ENCODE measurements at regions not wholly inside any gene's neighbourhood (a gene's known extent, or its start where the extent isn't known, plus 50 kb on each side); places are given as distances from the start of the nearest gene placed in this dataset.

- no peak overlapping the region for H3K4me3 ChIP-seq
- intact Hi-C loops (cut with DNase I) = no loop called here
- no peak overlapping the region for H3K27ac ChIP-seq
- 93% methylated on average over 2 of the region's 2 CpGs for WGBS
- H3K27me3 ChIP-seq (replicated peaks; ENCODE audit: insufficient read depth) = no peaks in the 10 kb centered on the region
- H3K36me3 ChIP-seq = no peaks in the 10 kb centered on the region
- no peaks in the 10 kb centered on the region for H3K9me3 ChIP-seq
- TF ChIP-seq POLR2AphosphoS5 (IDR thresholded peaks at IDR 0.05) (no peak), POLR2A (IDR thresholded peaks at IDR 0.05) (no peak)
- TF ChIP-seq, protein P1, sequence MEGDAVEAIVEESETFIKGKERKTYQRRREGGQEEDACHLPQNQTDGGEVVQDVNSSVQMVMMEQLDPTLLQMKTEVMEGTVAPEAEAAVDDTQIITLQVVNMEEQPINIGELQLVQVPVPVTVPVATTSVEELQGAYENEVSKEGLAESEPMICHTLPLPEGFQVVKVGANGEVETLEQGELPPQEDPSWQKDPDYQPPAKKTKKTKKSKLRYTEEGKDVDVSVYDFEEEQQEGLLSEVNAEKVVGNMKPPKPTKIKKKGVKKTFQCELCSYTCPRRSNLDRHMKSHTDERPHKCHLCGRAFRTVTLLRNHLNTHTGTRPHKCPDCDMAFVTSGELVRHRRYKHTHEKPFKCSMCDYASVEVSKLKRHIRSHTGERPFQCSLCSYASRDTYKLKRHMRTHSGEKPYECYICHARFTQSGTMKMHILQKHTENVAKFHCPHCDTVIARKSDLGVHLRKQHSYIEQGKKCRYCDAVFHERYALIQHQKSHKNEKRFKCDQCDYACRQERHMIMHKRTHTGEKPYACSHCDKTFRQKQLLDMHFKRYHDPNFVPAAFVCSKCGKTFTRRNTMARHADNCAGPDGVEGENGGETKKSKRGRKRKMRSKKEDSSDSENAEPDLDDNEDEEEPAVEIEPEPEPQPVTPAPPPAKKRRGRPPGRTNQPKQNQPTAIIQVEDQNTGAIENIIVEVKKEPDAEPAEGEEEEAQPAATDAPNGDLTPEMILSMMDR (IDR thresholded peaks at IDR 0.05) = no peak
- DNase-seq (ENCODE audit: low spot score) = no peak
- no peaks in the 10 kb centered on the region for H3K4me1 ChIP-seq (replicated peaks)
These were observed 152.5 kb downstream of the ICOS start for GRCh38 chr2:204089105-204089504.

DNA sequence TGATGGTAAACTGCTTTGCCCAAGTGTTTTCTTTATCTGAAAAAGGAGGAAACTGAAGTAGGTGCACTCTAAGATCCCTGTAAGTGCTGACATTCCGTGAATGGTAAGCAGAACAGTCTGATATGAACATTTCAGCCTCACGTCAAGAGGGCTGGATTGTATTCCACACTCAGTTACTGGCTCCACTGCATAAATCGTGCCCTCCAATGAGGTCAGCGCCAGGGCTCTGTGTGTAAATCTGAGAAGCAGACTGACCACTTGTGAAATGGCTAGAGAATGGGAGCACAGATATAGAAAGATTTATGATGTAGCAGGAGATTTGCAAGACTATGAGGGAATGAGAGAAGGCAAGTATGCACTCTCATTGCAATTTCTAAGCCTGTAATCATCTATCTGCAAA is 153.0 kb downstream of the ICOS start:
- intact Hi-C loops (cut with DNase I) = no loop called here

GRCh38 chr2:204090021-204090420 is 153.5 kb downstream of the ICOS start:
- H3K27ac ChIP-seq = no peak overlapping the region

More for the DNA sequence above, 153.0 kb downstream of the ICOS start:
- Histone ChIP-seq H3K4me1 (replicated peaks) (no peaks in the 10 kb centered on the region), H3K27me3 (replicated peaks; ENCODE audit: insufficient read depth) (no peaks in the 10 kb centered on the region), H3K9me3 (no peaks in the 10 kb centered on the region), H3K36me3 (no peaks in the 10 kb centered on the region), H3K4me3 (no peak overlapping the region), H3K27ac (no peak overlapping the region)
- 81% methylated on average over 4 of the region's 4 CpGs for WGBS
- TF ChIP-seq POLR2A (IDR thresholded peaks at IDR 0.05) = no peak
- TF ChIP-seq, protein P1 (IDR thresholded peaks at IDR 0.05) = no peak
- TF ChIP-seq POLR2AphosphoS5 (IDR thresholded peaks at IDR 0.05) = no peak
- DNase-seq (ENCODE audit: low spot score) = no peak

DNA sequence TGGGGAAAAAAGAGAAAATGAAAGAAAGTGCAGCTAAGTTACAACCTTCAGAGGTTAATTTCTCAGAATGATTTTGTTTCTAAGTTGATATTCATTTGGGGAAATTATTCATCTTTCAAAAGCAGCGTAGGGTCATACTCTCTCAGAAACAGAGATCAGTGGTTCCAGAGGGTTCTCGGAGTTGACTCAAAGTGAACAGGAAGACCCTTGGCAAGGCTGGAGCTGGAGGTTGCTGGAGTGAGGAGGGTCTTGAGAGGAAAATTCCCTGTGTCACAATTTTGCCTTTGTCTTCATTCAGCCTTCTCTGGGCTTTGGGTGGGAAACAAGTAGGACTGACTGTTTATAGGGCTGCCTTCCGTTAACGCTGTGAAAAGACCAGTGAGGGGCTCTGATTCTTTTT is 168.2 kb downstream of the ICOS start:
- Histone ChIP-seq H3K27me3 (replicated peaks; ENCODE audit: insufficient read depth) (no peaks in the 10 kb centered on the region), H3K27ac (no peak overlapping the region), H3K36me3 (no peaks in the 10 kb centered on the region), H3K4me1 (replicated peaks) (peaks cover 5% of the 10 kb centered on the region), H3K4me3 (no peak overlapping the region), H3K9me3 (no peaks in the 10 kb centered on the region)
- TF ChIP-seq POLR2AphosphoS5 (IDR thresholded peaks at IDR 0.05) = no peak
- TF ChIP-seq, protein P1 (IDR thresholded peaks at IDR 0.05) = no peak
- TF ChIP-seq POLR2A (IDR thresholded peaks at IDR 0.05) = no peak
- WGBS = 91% methylated on average over 4 of the region's 4 CpGs
- no peak for DNase-seq (ENCODE audit: low spot score)
- intact Hi-C loops (cut with DNase I) = no loop called here

More at GRCh38 chr2:204090021-204090420, 153.5 kb downstream of the ICOS start:
- Histone ChIP-seq H3K4me1 (replicated peaks) (no peaks in the 10 kb centered on the region), H3K9me3 (no peaks in the 10 kb centered on the region), H3K36me3 (no peaks in the 10 kb centered on the region), H3K4me3 (no peak overlapping the region), H3K27me3 (replicated peaks; ENCODE audit: insufficient read depth) (no peaks in the 10 kb centered on the region)
- 56% methylated on average over 3 of the region's 3 CpGs for WGBS
- TF ChIP-seq POLR2A (IDR thresholded peaks at IDR 0.05) (no peak), POLR2AphosphoS5 (IDR thresholded peaks at IDR 0.05) (no peak)
- TF ChIP-seq, protein P1 (IDR thresholded peaks at IDR 0.05) = no peak
- intact Hi-C loops (cut with DNase I) = no loop called here
- DNase-seq (ENCODE audit: low spot score) = no peak

- peaks cover 6% of the 10 kb centered on the region for H3K4me1 ChIP-seq (replicated peaks)
- 53% methylated on average over 3 of the region's 3 CpGs for WGBS
- no peaks in the 10 kb centered on the region for H3K36me3 ChIP-seq
- no peak for DNase-seq (ENCODE audit: low spot score)
- no peak overlapping the region for H3K27ac ChIP-seq
- no peaks in the 10 kb centered on the region for H3K27me3 ChIP-seq (replicated peaks; ENCODE audit: insufficient read depth)
- no peak for TF ChIP-seq POLR2A (IDR thresholded peaks at IDR 0.05)
- TF ChIP-seq, protein P1 (IDR thresholded peaks at IDR 0.05) = peak in 3 of 4 experiments; percentile 13 to 35 (median 22)
- no peak for TF ChIP-seq POLR2AphosphoS5 (IDR thresholded peaks at IDR 0.05)
- intact Hi-C loops (cut with DNase I) = no loop called here
- H3K4me3 ChIP-seq = no peak overlapping the region
- H3K9me3 ChIP-seq = no peaks in the 10 kb centered on the region
These were observed 171.8 kb downstream of the ICOS start for GRCh38 chr2:204108330-204108751.

All from prostate gland (tissue), 2 donors.